Lung (tissue), 11 donors: ENCODE measurements at regions not wholly inside any gene's neighbourhood (a gene's known extent, or its start where the extent isn't known, plus 50 kb on each side); places are given as distances from the start of the nearest gene placed in this dataset.
A peak's percentile ranks its signal among the peaks of the same experiment; 100 is the strongest.

ENCODE experiments used
- ATAC-seq: fragments of 200-7000 bp; cut with Tn5 transposase; one replicate; pipeline ENCODE4 v1.9.1; 2020; ENCODE audit warnings: moderate number of reproducible peaks; ENCODE audit not compliant: insufficient read depth, low FRiP score
- DNase-seq, 3 donors: peaks; one replicate each; pipeline ENCODE4 v3.0.0-alpha.2; 2013 to 2017
- H3K27ac ChIP-seq, 2 donors: one replicate each; pipeline ENCODE4 v1.5.1; 2013; ENCODE audit warnings: mild to moderate bottlenecking in 2 of 2, moderate library complexity in 2 of 2, control low read depth in 1 of 2, inconsistent platforms in 1 of 2, low read depth in 1 of 2, low read length in 1 of 2
- H3K27me3 ChIP-seq, 3 donors: one replicate each; pipeline ENCODE4 v1.5.1; 2013; ENCODE audit warnings: low read length in 2 of 3; ENCODE audit not compliant: control insufficient read depth in 3 of 3, insufficient read depth in 3 of 3
- H3K36me3 ChIP-seq, 4 donors: one replicate each; pipeline ENCODE4 v1.5.1; 2013; ENCODE audit warnings: low read length in 4 of 4, mild to moderate bottlenecking in 1 of 4, moderate library complexity in 1 of 4; ENCODE audit not compliant: control insufficient read depth in 4 of 4, insufficient read depth in 4 of 4
- H3K4me1 ChIP-seq, 5 donors: one replicate each; pipeline ENCODE4 v1.5.1; 2013; ENCODE audit warnings: low read length in 5 of 5, mild to moderate bottlenecking in 2 of 5, moderate library complexity in 1 of 5; ENCODE audit not compliant: control insufficient read depth in 5 of 5, insufficient read depth in 5 of 5
- H3K4me3 ChIP-seq: one replicate; pipeline ENCODE4 v1.5.1; 2013; ENCODE audit warnings: mild to moderate bottlenecking, control low read depth, moderate library complexity
- H3K9ac ChIP-seq, 2 donors: one replicate each; pipeline ENCODE4 v1.5.1; 2013; ENCODE audit warnings: low read length in 2 of 2, control low read depth in 1 of 2; ENCODE audit not compliant: insufficient read depth in 1 of 2
- H3K9me3 ChIP-seq, 4 donors: one replicate each; pipeline ENCODE4 v1.5.1; 2013; ENCODE audit warnings: low read length in 3 of 4, mild to moderate bottlenecking in 1 of 4, moderate library complexity in 1 of 4; ENCODE audit not compliant: control insufficient read depth in 4 of 4, insufficient read depth in 3 of 4
- WGBS, 2 donors: extraction: QIAGEN DNeasy Blood & Tissue Kit; methylation state at CpG; one replicate each; pipeline ENCODE4 v1.1.7; 2013; 5-methylcytosine and 5-hydroxymethylcytosine counted together
- TF ChIP-seq, protein P1 (sequence below): IDR thresholded peaks from 2 replicates; pipeline ENCODE4 v1.5.1; 2012; ENCODE audit warnings: mild to moderate bottlenecking; ENCODE audit errors: control extremely low read depth, extremely low read depth
- donor health status: control.
- donor health status: control.
- donor health status: Bipolar disorder and iron deficiency.
- donor health status: healthy.
- donor health status: DM: yes; HTN: yes; CAD: no.

DNA sequence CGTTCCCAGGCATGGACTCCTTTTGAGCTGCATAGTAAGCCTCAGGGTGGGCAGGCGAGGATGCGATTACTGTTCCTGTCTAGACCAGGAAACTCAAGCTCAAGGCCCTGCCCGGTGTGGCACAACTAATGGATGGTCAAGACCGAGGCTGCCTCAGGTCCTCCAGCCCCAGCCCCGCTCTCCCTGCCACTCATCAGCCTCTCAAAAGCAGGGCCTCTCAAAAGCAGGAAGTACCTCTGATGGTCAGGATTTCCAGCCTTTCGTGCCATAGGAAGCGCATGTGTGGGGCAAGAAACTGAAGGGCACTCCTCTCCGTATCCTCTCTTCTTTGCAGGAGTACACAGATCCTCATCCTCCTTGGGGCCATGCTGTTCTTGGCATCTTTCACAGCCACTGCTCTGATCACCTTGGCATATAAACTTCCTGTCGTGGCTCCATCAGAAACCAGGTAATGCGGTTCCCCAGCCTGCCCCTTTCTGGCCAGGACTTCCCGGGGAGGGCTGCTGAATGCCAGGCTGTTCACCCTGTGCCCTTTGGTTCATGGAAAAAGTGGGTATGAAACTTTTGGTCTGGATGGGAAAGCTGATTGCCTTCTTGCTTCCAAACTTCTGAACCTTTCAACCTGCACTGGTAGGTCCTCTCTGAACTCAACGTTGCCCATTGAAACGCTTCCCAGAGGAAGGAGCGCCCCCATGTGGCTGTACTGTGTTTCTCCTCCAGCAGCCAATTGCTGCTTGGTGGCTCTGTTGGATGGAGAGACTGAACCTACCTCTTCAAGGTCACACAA lies 82.8 kb upstream of the SEC11C start:
- peak; percentile 82 for ATAC-seq
- peak; percentile 79 to 80 (median 80) for DNase-seq
- 59 to 62% methylated on average over 15 of the region's 15 CpGs for WGBS, 2 donors
- TF ChIP-seq, protein P1, sequence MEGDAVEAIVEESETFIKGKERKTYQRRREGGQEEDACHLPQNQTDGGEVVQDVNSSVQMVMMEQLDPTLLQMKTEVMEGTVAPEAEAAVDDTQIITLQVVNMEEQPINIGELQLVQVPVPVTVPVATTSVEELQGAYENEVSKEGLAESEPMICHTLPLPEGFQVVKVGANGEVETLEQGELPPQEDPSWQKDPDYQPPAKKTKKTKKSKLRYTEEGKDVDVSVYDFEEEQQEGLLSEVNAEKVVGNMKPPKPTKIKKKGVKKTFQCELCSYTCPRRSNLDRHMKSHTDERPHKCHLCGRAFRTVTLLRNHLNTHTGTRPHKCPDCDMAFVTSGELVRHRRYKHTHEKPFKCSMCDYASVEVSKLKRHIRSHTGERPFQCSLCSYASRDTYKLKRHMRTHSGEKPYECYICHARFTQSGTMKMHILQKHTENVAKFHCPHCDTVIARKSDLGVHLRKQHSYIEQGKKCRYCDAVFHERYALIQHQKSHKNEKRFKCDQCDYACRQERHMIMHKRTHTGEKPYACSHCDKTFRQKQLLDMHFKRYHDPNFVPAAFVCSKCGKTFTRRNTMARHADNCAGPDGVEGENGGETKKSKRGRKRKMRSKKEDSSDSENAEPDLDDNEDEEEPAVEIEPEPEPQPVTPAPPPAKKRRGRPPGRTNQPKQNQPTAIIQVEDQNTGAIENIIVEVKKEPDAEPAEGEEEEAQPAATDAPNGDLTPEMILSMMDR: peak; percentile 39
- Histone ChIP-seq H3K27ac (no peak overlapping the region), H3K27me3 (peaks cover 0 to 1% (median 0%) of the 10 kb centered on the region in 3 donors), H3K9ac (no peak overlapping the region), H3K36me3 (no peaks in the 10 kb centered on the region), H3K4me1 (peaks cover 0 to 1% (median 0%) of the 10 kb centered on the region in 5 donors), H3K9me3 (no peaks in the 10 kb centered on the region), H3K4me3 (no peak overlapping the region)

DNA sequence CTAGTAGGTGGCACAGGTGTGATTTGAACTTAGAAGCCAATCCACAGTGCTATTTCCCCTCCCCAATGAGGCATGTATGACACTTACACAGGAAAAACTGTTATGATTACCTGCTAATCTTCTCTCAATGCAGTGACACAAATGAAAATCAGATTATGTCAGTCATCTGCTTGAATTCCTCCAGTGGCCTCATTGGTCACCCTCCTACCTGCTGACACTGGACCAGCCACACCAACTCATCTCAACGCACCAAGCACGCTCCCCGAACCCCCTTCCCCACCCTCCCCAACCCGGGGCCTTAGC lies 82.2 kb upstream of the SEC11C start:
- DNase-seq (no peak), ATAC-seq (no peak)
- H3K9me3 ChIP-seq: no peaks in the 10 kb centered on the region
- peaks cover 0 to 2% (median 0%) of the 10 kb centered on the region in 3 donors for H3K27me3 ChIP-seq
- H3K9ac ChIP-seq: no peak overlapping the region
- H3K27ac ChIP-seq: no peak overlapping the region
- TF ChIP-seq, protein P1: no peak
- peaks cover 0 to 1% (median 0%) of the 10 kb centered on the region in 5 donors for H3K4me1 ChIP-seq
- H3K36me3 ChIP-seq: no peaks in the 10 kb centered on the region
- no peak overlapping the region for H3K4me3 ChIP-seq
- WGBS, 2 donors: 78 to 85% methylated on average over 4 of the region's 4 CpGs

DNA sequence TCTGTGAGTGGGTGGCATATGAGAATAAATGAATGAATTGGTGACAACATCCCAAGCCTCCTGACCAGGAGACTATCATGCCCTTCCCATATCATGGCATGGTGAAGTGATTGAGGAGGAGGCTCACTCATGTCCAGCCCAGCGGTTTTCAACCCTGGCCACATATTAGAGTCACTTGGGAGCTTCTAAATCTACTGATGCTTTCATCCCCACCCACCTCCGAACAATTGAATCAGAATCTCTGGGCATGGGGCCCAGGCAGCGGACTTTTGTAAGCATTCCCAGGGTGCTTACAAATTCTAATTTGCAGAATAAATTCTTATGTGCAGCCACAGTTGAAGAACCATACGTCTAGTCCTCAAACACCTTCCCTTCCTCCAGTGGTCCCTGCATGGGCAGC lies 81.7 kb upstream of the SEC11C start:
- H3K27ac ChIP-seq: no peak overlapping the region
- TF ChIP-seq, protein P1: no peak
- 70 to 76% methylated on average over 4 of the region's 4 CpGs for WGBS, 2 donors
- no peaks in the 10 kb centered on the region for H3K36me3 ChIP-seq
- H3K4me3 ChIP-seq: no peak overlapping the region
- peaks cover 0 to 1% (median 0%) of the 10 kb centered on the region in 5 donors for H3K4me1 ChIP-seq
- DNase-seq (no peak), ATAC-seq (no peak)
- peaks cover 0 to 2% (median 0%) of the 10 kb centered on the region in 3 donors for H3K27me3 ChIP-seq
- H3K9ac ChIP-seq: no peak overlapping the region
- no peaks in the 10 kb centered on the region for H3K9me3 ChIP-seq
